Activated naive CD4-positive, alpha-beta T cell treated with anti-CD3 and anti-CD28 coated beads, Interleukin-2, amount 10 ng/mL, durations not matched to agents 7 days and 5 days (primary cell): ENCODE measurements at regions not wholly inside any gene's neighbourhood (a gene's known extent, or its start where the extent isn't known, plus 50 kb on each side); places are given as distances from the start of the nearest gene placed in this dataset.

Source experiments
- CTCF ChIA-PET: fragments of 350-600 bp; sonication (Branson Sonifier 250); formaldehyde crosslinking; loops from one replicate; lab custom pipeline; 2021; ENCODE audit warnings: antibody characterized with exemption; lab: Charles Lee
- DNase-seq: peaks from one replicate; pipeline ENCODE4 v3.0.0-alpha.2; 2020
- H3K27ac Mint-ChIP-seq: one replicate; pipeline ENCODE4 v1.8.0; 2021; ENCODE audit warnings: mild to moderate bottlenecking, moderate library complexity, mixed read lengths
- H3K27me3 Mint-ChIP-seq: one replicate; pipeline ENCODE4 v1.8.0; 2021; ENCODE audit warnings: mild to moderate bottlenecking, mixed read lengths
- H3K36me3 Mint-ChIP-seq: one replicate; pipeline ENCODE4 v1.8.0; 2021; ENCODE audit warnings: mixed read lengths
- H3K4me1 Mint-ChIP-seq: one replicate; pipeline ENCODE4 v1.8.0; 2021; ENCODE audit warnings: mixed read lengths
- H3K4me3 Mint-ChIP-seq: one replicate; pipeline ENCODE4 v1.8.0; 2021; ENCODE audit warnings: mild to moderate bottlenecking, moderate library complexity, mixed read lengths
- H3K9me3 Mint-ChIP-seq: one replicate; pipeline ENCODE4 v1.8.0; 2021; ENCODE audit warnings: mixed read lengths

- CTCF ChIA-PET: interaction anchor here (1.2 to 4.3 kb wide), 2 partner anchors 28 to 81 kb away, joined by 3 to 34 read pairs; no protein-coding TSS in a partner anchor
- no peak overlapping the region for H3K27ac Mint-ChIP-seq
- H3K36me3 Mint-ChIP-seq: no peaks in the 10 kb centered on the region
- H3K4me3 Mint-ChIP-seq: no peak overlapping the region
- H3K4me1 Mint-ChIP-seq: no peaks in the 10 kb centered on the region
- no peak for DNase-seq
- H3K9me3 Mint-ChIP-seq: no peaks in the 10 kb centered on the region
- peaks cover 27% of the 10 kb centered on the region for H3K27me3 Mint-ChIP-seq
Observed at GRCh38 chr5:170181902-170182301, 50.9 kb upstream of the C5orf58 start.

- H3K4me1 Mint-ChIP-seq: no peaks in the 10 kb centered on the region
- no peak overlapping the region for H3K4me3 Mint-ChIP-seq
- peaks cover 30% of the 10 kb centered on the region for H3K27me3 Mint-ChIP-seq
- CTCF ChIA-PET: interaction anchor here (0.6 to 4.3 kb wide), 6 partner anchors 10 to 277 kb away, joined by 3 to 34 read pairs (median 3); no protein-coding TSS in a partner anchor
- no peak for DNase-seq
- H3K27ac Mint-ChIP-seq: no peak overlapping the region
- no peaks in the 10 kb centered on the region for H3K9me3 Mint-ChIP-seq
- H3K36me3 Mint-ChIP-seq: no peaks in the 10 kb centered on the region
Observed at GRCh38 chr5:170182491-170182890, 50.3 kb upstream of the C5orf58 start.
